ENCODE measurements at regions not wholly inside any gene's neighbourhood (a gene's known extent, or its start where the extent isn't known, plus 50 kb on each side); places are given as distances from the start of the nearest gene placed in this dataset.

GRCh38 chr5:8540317-8540716 is 671.4 kb downstream of the MTRR start:
- TF ChIP-seq CTCF (conservative IDR thresholded peaks at IDR 0.05 in 1 of 2, IDR thresholded peaks at IDR 0.05 in 1 of 2; ENCODE audit: low read depth in 1 of 2, low read length in 2 of 2) (no peak), EZH2 (IDR thresholded peaks at IDR 0.05; ENCODE audit: low read length, missing control alignments) (no peak)

All from fibroblast of lung (primary cell).